Stimulated activated CD8-positive, alpha-beta memory T cell treated with anti-CD3 and anti-CD28 coated beads, Interleukin-4, amount 100 ng/mL, for 1 hour (primary cell): ENCODE measurements at regions not wholly inside any gene's neighbourhood (a gene's known extent, or its start where the extent isn't known, plus 50 kb on each side); places are given as distances from the start of the nearest gene placed in this dataset.

ENCODE experiments used
- DNase-seq, 2 donors: peaks; one replicate each; pipeline ENCODE4 v3.0.0-alpha.2; 2020; ENCODE audit warnings: low read depth in 2 of 2, low spot score in 1 of 2

- no peak for DNase-seq
Observed at GRCh38 chr10:4775808-4776207, 50.2 kb upstream of the AKR1E2 start.

DNA sequence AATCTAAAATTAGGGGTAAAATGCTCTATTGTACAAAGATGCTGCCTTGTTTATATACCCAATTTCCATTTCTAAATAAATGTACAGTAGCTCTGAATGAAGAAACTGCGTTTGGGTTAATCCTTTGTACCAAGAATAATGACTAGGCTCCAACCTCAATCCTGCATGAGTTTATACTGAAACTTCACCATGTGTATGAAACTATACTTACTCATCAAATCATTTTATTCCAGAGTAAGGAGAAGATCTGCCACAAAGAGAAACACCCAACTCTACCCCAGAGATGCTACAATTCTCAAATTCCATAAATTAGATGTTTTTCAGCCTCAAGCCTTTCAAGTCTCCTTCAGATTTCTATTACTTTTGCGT lies 53.8 kb upstream of the AKR1E2 start:
- DNase-seq: no peak

- DNase-seq: no peak
Observed at GRCh38 chr10:4771554-4772201, 54.3 kb upstream of the AKR1E2 start.

DNA sequence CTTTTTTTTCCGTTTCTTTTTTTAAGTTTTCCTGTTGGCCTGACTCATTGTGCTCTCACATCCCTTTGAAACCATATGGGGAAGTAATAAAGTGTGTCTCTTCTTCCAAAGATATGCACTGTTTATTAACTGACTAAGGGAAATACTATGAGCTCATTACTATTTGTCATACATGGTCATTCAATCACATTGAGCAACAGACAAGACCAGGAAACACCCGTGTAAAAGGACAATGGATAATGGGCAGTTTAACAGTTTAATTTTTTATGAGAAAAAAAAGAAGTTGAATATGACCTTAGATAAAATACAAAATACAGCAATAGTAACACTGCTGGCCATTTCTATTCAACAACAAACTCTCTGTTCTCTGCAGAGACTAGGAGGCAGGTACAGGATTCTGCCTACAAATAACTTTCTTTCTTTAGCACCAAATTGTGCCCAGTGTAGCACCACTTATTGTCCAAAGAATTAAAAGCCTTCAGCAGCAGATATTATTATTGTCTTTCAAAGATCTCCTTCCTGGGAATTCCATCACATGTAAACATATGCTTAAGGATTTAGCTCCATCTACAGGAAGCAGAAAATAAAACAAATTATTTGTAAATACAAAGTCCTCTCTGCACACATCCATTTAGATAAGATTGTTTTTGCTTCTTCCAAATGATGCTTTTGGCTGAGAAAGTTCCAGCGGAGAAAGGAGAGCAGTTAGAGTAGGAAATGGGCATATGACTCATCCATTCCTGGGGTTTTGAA lies 55.0 kb upstream of the AKR1E2 start:
- DNase-seq: no peak

DNA sequence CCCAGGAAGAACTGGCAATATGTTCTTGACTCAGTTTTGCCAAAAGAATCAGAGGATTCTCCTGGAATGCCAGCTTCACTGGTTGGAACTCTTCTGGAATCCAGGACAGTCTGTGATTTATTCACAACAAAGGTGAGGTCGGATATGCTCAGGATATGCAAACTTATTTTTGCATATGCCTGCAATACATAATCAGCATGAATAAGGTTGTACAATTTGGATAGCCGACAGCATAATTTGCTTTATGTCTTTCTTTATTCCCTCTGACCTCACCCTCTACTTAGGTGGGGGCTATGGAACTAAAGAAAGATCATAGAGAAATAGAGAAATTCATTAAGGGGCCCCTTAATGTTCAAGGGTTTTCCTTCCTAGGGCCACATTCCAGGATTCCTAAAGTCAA lies 57.6 kb upstream of the AKR1E2 start:
- DNase-seq: no peak

- DNase-seq: no peak
Observed at GRCh38 chr10:4767033-4767814, 58.8 kb upstream of the AKR1E2 start.

DNA sequence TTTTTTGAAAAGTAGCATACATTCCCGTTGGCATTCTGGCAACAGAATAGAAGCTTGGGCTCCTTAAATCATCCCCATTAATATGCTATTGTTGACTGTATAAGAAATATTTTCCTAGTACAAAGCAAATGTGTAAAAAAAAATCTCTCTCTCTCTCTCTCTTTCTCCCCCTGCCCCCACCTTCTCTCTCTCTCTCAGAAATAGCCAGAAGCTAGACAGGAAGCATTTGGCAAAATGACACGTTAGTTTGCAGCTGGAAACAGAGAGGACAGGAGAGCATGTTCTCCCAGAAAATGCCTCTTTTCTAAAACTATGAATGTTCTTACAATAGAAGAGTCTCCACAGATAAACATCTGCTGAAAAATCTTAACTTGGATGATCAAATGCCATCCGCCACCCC lies 59.6 kb upstream of the AKR1E2 start:
- no peak for DNase-seq

- DNase-seq: no peak
Observed at GRCh38 chr10:4765428-4765827, 60.6 kb upstream of the AKR1E2 start.

- DNase-seq: no peak
Observed at GRCh38 chr10:4763960-4764428, 62.0 kb upstream of the AKR1E2 start.

- no peak for DNase-seq
Observed at GRCh38 chr10:4763513-4763912, 62.5 kb upstream of the AKR1E2 start.

- no peak for DNase-seq
Observed at GRCh38 chr10:4758256-4758655, 67.8 kb upstream of the AKR1E2 start.

- DNase-seq: no peak
Observed at GRCh38 chr10:4755286-4755989, 70.6 kb upstream of the AKR1E2 start.

- no peak for DNase-seq
Observed at GRCh38 chr10:4754143-4754542, 71.9 kb upstream of the AKR1E2 start.

DNA sequence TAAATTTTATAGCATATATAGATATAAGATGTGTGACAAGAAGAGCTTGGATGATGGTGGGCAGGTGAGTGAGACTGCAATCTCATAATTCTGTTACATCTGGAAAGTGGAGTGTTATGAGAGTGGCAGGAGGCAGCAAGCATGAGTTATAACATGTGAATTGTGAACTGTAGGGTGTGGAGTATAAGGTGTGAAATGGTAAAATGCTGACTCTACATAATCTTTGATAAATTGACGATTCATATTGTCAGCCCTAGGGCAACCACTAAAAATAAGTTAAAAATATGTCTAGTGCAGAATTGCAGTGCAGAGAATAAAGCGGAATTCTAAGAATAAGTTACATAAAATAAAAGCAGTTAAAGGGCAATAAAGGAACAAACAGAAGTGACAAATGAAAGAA lies 74.8 kb upstream of the AKR1E2 start:
- no peak for DNase-seq

DNA sequence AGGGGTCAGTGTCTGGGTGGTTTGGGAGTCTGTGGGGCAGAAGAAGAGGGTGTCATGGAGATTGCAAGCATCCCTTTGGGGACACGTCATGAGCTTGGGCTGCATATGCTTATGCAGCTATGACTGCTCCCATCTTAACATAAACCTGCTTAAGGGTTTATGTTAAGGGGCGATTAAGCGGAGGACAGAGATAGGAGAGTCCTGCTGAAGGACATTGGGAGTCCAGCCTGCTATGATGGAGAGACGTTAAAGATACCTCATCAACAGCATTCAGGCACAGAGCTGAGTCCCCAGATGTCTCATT lies 76.8 kb upstream of the AKR1E2 start:
- DNase-seq: no peak

DNA sequence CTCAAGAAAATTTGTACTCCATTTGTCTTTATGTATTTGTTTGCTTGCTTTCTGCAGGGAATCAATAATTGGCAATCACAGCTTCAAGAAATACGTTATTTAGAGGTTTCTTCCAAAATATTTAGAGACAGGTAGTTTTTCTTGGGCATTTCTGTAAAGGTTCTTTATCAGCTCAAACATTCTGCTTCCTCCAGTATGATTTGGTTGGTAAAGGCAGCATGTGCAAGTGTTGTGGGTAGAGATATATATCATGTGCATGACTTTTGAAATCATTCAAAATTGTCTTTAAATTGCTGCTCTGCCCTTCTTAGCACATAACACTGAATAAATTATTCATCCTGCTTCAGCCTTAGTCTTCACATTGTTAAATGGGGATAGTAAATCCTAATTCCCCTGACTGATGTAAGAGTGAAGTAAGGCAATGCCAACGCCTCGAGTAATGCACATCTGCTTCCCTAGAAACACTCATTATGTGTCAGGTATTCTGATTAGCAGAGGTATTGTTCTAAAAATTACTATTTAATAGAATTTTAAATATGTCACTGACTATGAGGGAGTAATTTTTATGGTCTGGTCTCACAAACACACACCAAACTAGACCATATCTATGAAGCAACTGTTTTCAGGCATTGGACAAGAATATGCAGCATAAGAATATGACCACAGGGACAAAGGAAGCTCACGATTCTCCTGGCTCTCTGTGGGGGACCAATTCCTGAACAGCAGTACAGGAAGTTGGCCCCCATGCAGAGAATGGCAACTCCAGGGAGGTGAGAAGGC lies 77.3 kb upstream of the AKR1E2 start:
- no peak for DNase-seq

GRCh38 chr10:4742217-4742616 lies 83.8 kb upstream of the AKR1E2 start:
- no peak for DNase-seq

DNA sequence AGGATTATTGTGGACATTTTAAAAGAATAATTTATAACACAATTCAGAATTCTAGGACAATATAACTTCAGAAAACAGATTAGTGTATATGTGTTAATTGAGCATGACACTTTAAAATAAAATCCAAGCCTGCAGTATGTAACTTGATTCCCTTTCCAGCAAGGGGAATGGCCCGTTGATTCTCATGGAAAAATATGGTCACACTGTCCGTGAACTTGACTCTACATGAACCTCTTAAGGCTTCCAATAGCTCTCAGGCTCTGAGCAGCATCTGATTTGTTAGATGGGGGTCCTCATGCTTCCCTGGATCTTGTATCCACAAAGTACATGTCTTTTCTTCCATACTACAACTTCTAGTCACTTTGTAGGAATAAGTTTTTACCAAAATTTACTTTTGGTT lies 85.5 kb upstream of the AKR1E2 start:
- DNase-seq: no peak

DNA sequence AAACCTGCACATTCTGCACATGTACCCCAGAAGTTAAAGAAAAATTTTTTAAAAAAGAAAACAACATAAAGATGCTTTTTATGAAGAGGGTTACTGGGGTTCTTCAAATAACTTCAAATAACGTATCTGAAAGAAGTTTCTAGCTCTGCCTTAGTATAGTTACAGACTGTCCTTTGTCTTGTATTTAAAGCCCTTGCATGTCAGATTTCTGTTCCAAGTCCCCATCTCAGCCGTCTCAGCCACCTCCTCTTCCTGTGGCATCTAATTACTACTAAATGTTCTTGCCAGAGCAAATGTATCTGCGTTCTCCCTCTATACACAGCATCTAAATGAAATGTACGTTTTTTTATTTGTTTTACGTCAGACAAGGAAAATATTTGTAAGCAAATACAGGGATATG lies 89.4 kb upstream of the AKR1E2 start:
- DNase-seq: no peak

GRCh38 chr10:4736183-4736582 lies 89.8 kb upstream of the AKR1E2 start:
- no peak for DNase-seq

DNA sequence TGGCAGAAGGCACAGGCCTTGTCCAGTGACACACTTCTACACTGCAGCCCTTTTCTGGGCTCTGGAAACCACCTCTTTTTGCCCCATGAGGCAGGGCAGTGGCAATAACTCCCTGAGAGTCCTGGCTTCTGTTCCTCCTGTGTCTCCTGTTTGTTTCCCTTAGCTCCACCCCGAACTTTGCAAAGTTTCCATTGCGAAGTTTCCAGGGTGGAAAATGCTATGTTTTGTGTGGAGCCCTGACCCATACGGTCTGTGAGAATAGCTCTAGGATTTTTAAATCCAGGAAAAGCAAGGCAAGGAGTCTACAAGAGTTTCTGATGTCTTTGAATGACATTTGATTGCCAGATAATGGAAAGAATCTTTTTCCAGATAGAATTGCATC lies 92.2 kb upstream of the AKR1E2 start:
- DNase-seq: no peak
